Astrocyte (in vitro differentiated cells and primary cell): ENCODE measurements at regions not wholly inside any gene's neighbourhood (a gene's known extent, or its start where the extent isn't known, plus 50 kb on each side); places are given as distances from the start of the nearest gene placed in this dataset.

Source experiments
- DNase-seq: peaks from one replicate; pipeline ENCODE4 v3.0.0-alpha.2; 2010; ENCODE audit warnings: low read depth
- FAIRE-seq: peaks from 2 replicates; lab custom pipeline; 2011; peaks lifted over from hg19 to GRCh38; lab: Jason Lieb, UNC
- H2AFZ ChIP-seq: 2 replicates; pipeline ENCODE4 v1.6.0; 2012; ENCODE audit warnings: low read depth, low read length, inconsistent platforms
- H3K27ac ChIP-seq: 2 replicates; pipeline ENCODE4 v1.5.1; 2011; ENCODE audit warnings: low read depth, low read length, inconsistent platforms
- H3K27me3 ChIP-seq: 2 replicates; pipeline ENCODE4 v1.6.0; 2011; ENCODE audit warnings: low read length, inconsistent platforms; ENCODE audit not compliant: insufficient read depth
- H3K36me3 ChIP-seq: 2 replicates; pipeline ENCODE4 v1.5.1; 2011; ENCODE audit warnings: low read length, inconsistent platforms; ENCODE audit not compliant: insufficient read depth
- H3K4me1 ChIP-seq: 2 replicates; pipeline ENCODE4 v1.5.1; 2011; ENCODE audit warnings: low read length, inconsistent platforms; ENCODE audit not compliant: insufficient read depth
- H3K4me2 ChIP-seq: 2 replicates; pipeline ENCODE4 v1.6.0; 2012; ENCODE audit warnings: low read length, inconsistent platforms
- H3K4me3 ChIP-seq: 2 replicates; pipeline ENCODE4 v1.5.1; 2011; ENCODE audit warnings: low read depth, mild to moderate bottlenecking, low read length, inconsistent platforms; ENCODE audit not compliant: insufficient read depth
- H3K79me2 ChIP-seq: 2 replicates; pipeline ENCODE4 v1.6.0; 2012; ENCODE audit warnings: mild to moderate bottlenecking, low read length, inconsistent platforms; ENCODE audit not compliant: insufficient read depth
- H3K9ac ChIP-seq: 2 replicates; pipeline ENCODE4 v1.6.0; 2012; ENCODE audit warnings: mild to moderate bottlenecking, low read length, inconsistent platforms
- H3K9me3 ChIP-seq: 2 replicates; pipeline ENCODE4 v1.5.1; 2012; ENCODE audit warnings: low read depth, mild to moderate bottlenecking, low read length, inconsistent platforms; ENCODE audit not compliant: insufficient read depth
- H4K20me1 ChIP-seq: 2 replicates; pipeline ENCODE4 v1.6.0; 2012; ENCODE audit warnings: low read length, inconsistent platforms; ENCODE audit not compliant: insufficient read depth
- H3K27ac Mint-ChIP-seq: one replicate; pipeline ENCODE4 v1.8.0; 2021; ENCODE audit warnings: mild to moderate bottlenecking, mixed read lengths; ENCODE audit not compliant: unreplicated experiment
- H3K27me3 Mint-ChIP-seq: one replicate; pipeline ENCODE4 v1.8.0; 2021; ENCODE audit warnings: low read depth, mixed read lengths; ENCODE audit not compliant: unreplicated experiment
- H3K36me3 Mint-ChIP-seq: one replicate; pipeline ENCODE4 v1.8.0; 2021; ENCODE audit warnings: low read depth, mixed read lengths; ENCODE audit not compliant: unreplicated experiment
- H3K4me1 Mint-ChIP-seq: one replicate; pipeline ENCODE4 v1.8.0; 2021; ENCODE audit warnings: low read depth, mixed read lengths; ENCODE audit not compliant: unreplicated experiment
- H3K4me3 Mint-ChIP-seq: one replicate; pipeline ENCODE4 v1.8.0; 2021; ENCODE audit warnings: mild to moderate bottlenecking, moderate library complexity, mixed read lengths; ENCODE audit not compliant: unreplicated experiment
- H3K9me3 Mint-ChIP-seq: one replicate; pipeline ENCODE4 v1.8.0; 2021; ENCODE audit warnings: mild to moderate bottlenecking, mixed read lengths; ENCODE audit not compliant: unreplicated experiment
- EZH2 ChIP-seq: IDR thresholded peaks from 2 replicates; pipeline ENCODE4 v1.6.1; 2012; ENCODE audit warnings: mild to moderate bottlenecking, low read length, inconsistent platforms; ENCODE audit not compliant: insufficient read depth
- TF ChIP-seq, protein P1 (sequence below): IDR thresholded peaks from 2 replicates; pipeline ENCODE4 v1.5.1; 2011; ENCODE audit warnings: low read depth, mild to moderate bottlenecking, inconsistent platforms, low read length, moderate library complexity; ENCODE audit not compliant: insufficient read depth

DNA sequence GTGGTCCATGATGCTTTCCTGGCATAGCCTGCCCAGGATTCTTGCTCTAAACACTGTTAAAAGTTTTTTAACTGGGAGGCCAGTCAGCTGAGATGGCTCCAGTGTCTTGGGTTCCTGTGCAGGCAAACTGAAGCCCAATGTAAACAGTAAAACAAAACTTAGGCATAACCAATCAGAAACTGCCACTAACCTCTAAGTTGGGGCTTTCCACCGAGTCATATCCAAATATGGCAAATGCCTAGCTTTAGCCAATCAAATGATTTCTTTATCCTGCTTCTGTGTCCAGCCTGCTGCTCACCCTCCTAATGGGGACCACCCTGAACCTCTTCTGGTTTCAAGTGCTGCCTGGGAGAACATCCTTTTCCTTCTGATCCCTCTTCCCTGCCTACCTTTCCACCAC, 277.9 kb downstream of the EMP1 start:
- no peaks in the 10 kb centered on the region for H3K4me1 ChIP-seq
- no peaks in the 10 kb centered on the region for H3K9me3 ChIP-seq
- H3K36me3 ChIP-seq = no peaks in the 10 kb centered on the region
- no peak overlapping the region for H3K27ac ChIP-seq
- Mint-ChIP-seq H3K27ac (no peak overlapping the region), H3K4me1 (peaks cover 8% of the 10 kb centered on the region), H3K4me3 (no peak overlapping the region), H3K27me3 (peaks cover 21% of the 10 kb centered on the region), H3K36me3 (no peaks in the 10 kb centered on the region), H3K9me3 (peaks cover 3% of the 10 kb centered on the region)
- no peak overlapping the region for H3K4me3 ChIP-seq
- no peaks in the 10 kb centered on the region for H3K79me2 ChIP-seq
- H2AFZ ChIP-seq = no peak overlapping the region
- no peak overlapping the region for H3K4me2 ChIP-seq
- no peak for FAIRE-seq
- no peaks in the 10 kb centered on the region for H3K27me3 ChIP-seq
- no peak for TF ChIP-seq EZH2
- TF ChIP-seq, protein P1, sequence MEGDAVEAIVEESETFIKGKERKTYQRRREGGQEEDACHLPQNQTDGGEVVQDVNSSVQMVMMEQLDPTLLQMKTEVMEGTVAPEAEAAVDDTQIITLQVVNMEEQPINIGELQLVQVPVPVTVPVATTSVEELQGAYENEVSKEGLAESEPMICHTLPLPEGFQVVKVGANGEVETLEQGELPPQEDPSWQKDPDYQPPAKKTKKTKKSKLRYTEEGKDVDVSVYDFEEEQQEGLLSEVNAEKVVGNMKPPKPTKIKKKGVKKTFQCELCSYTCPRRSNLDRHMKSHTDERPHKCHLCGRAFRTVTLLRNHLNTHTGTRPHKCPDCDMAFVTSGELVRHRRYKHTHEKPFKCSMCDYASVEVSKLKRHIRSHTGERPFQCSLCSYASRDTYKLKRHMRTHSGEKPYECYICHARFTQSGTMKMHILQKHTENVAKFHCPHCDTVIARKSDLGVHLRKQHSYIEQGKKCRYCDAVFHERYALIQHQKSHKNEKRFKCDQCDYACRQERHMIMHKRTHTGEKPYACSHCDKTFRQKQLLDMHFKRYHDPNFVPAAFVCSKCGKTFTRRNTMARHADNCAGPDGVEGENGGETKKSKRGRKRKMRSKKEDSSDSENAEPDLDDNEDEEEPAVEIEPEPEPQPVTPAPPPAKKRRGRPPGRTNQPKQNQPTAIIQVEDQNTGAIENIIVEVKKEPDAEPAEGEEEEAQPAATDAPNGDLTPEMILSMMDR = no peak
- H3K9ac ChIP-seq = no peak overlapping the region
- no peak for DNase-seq
- no peaks in the 10 kb centered on the region for H4K20me1 ChIP-seq

DNA sequence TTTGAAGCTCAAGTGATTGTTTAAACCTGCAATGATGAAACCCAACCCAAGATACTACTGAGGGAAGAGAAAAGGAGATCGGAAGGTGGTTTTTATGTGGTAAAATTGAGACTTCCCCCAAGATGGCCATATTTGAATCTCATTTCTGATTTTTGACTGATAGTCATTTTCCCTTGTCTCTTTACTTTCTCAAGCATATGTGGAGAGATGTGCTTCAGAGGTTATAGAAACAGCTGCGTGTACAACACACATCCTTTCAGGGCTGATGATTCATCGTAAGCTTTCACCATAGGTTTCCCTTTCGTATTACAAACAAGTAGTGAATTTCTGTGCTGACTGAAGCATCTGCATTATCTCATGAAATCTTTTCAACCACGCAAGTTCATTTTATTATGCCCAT, 276.2 kb downstream of the EMP1 start:
- no peak overlapping the region for H3K4me3 ChIP-seq
- TF ChIP-seq EZH2 = no peak
- TF ChIP-seq, protein P1 = no peak
- H3K4me2 ChIP-seq = no peak overlapping the region

DNA sequence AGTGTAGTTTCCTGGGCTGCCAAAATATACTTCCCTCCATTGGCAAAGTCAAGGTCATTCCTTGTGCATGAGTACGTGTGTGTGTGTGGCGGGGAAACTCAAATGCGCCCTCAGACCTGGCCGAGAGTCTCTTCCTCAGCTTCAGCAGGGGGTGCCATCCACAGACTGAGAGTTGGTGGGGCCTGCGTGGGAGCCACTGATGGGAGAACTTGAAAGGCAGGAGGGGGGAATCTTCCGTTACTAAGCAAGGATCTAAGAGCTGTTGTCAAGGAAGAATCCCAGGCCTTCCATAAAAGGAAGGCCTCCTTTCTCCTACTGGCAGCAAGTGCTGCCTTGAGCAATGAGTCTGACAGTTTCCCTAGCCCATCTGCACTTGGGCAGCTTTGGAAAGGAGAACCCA, 274.9 kb downstream of the EMP1 start:
- FAIRE-seq = no peak

More for the DNA sequence above, 276.2 kb downstream of the EMP1 start:
- no peak for DNase-seq
- no peak overlapping the region for H2AFZ ChIP-seq
- Mint-ChIP-seq H3K27me3 (peaks cover 17% of the 10 kb centered on the region), H3K36me3 (no peaks in the 10 kb centered on the region), H3K9me3 (peaks cover 3% of the 10 kb centered on the region), H3K4me1 (peaks cover 8% of the 10 kb centered on the region), H3K4me3 (no peak overlapping the region), H3K27ac (no peak overlapping the region)
- no peaks in the 10 kb centered on the region for H3K4me1 ChIP-seq
- no peaks in the 10 kb centered on the region for H3K9me3 ChIP-seq
- H4K20me1 ChIP-seq = no peaks in the 10 kb centered on the region
- no peaks in the 10 kb centered on the region for H3K79me2 ChIP-seq
- H3K27me3 ChIP-seq = no peaks in the 10 kb centered on the region
- no peak for FAIRE-seq
- H3K36me3 ChIP-seq = no peaks in the 10 kb centered on the region
- H3K27ac ChIP-seq = no peak overlapping the region
- H3K9ac ChIP-seq = no peak overlapping the region

More for the DNA sequence above, 274.9 kb downstream of the EMP1 start:
- Histone ChIP-seq H3K36me3 (no peaks in the 10 kb centered on the region), H3K79me2 (no peaks in the 10 kb centered on the region), H4K20me1 (no peaks in the 10 kb centered on the region), H3K9ac (no peak overlapping the region), H3K9me3 (no peaks in the 10 kb centered on the region), H2AFZ (no peak overlapping the region), H3K4me1 (no peaks in the 10 kb centered on the region), H3K27me3 (no peaks in the 10 kb centered on the region), H3K27ac (no peak overlapping the region), H3K4me2 (no peak overlapping the region), H3K4me3 (no peak overlapping the region)
- Mint-ChIP-seq H3K4me1 (peaks cover 8% of the 10 kb centered on the region), H3K36me3 (no peaks in the 10 kb centered on the region), H3K27ac (no peak overlapping the region), H3K9me3 (peaks cover 5% of the 10 kb centered on the region), H3K4me3 (no peak overlapping the region), H3K27me3 (peaks cover 17% of the 10 kb centered on the region)
- no peak for DNase-seq
- TF ChIP-seq, protein P1 = no peak
- no peak for TF ChIP-seq EZH2
